ENCODE measurements at regions not wholly inside any gene's neighbourhood (a gene's known extent, or its start where the extent isn't known, plus 50 kb on each side); places are given as distances from the start of the nearest gene placed in this dataset.

DNA sequence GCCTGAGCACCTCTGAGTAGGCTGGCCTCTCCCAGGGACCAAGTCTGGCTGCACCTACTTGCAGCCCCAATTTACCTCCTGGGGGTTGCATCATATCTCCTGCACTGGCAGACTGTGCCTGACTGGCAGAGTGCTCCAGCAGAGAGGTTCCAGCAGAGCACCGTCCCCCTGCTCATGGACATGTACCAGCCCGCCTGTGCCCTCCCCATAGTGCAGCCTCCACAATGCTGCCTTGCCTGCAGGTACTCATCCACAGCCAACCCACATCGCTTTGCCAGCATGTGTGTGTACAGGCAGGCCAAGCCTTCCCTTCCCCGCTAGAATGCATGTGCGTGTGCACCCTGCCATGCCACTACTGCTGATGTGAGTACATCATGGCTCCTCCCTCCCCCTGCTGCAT, 105.5 kb upstream of the NPSR1 start:
- Histone ChIP-seq H3K56ac (replicated peaks; ENCODE audit: insufficient read length, low read depth, low read length) (no peak overlapping the region), H3K9ac (replicated peaks in 1 of 4; ENCODE audit: extremely low read depth in 1 of 4, low read depth in 3 of 4, low read length in 3 of 4) (no peak overlapping the region), H3K4me3 (ENCODE audit: extremely low read depth in 1 of 4, insufficient read depth in 2 of 4, low read depth in 3 of 4, low read length in 4 of 4) (no peak overlapping the region), H3K27me3 (replicated peaks in 1 of 4; ENCODE audit: control insufficient read depth in 3 of 4, extremely low read depth in 1 of 4, insufficient read depth in 3 of 4, low read length in 3 of 4) (no peaks in the 10 kb centered on the region), H2BK20ac (ENCODE audit: low read length) (no peak overlapping the region), H4K20me1 (replicated peaks in 1 of 2; ENCODE audit: control insufficient read depth in 1 of 2, insufficient read depth in 2 of 2, low read length in 2 of 2) (no peaks in the 10 kb centered on the region), H3K14ac (ENCODE audit: insufficient read length) (no peak overlapping the region), H4K91ac (replicated peaks; ENCODE audit: insufficient read length, low read length) (no peak overlapping the region), H2BK120ac (replicated peaks; ENCODE audit: low read depth, low read length) (no peak overlapping the region), H2AFZ (ENCODE audit: low read length) (no peak overlapping the region), H3K36me3 (ENCODE audit: control insufficient read depth in 2 of 4, insufficient read depth in 4 of 4, low read length in 3 of 4) (no peaks in the 10 kb centered on the region), H2BK15ac (ENCODE audit: low read length) (no peak overlapping the region), H4K8ac (ENCODE audit: extremely low read depth, insufficient read depth, low read length) (no peak overlapping the region), H3K79me2 (ENCODE audit: control insufficient read depth in 1 of 2, insufficient read depth in 2 of 2, low read length in 2 of 2) (no peaks in the 10 kb centered on the region), H4K5ac (ENCODE audit: insufficient read length, low read depth, low read length) (no peak overlapping the region), H3K23me2 (ENCODE audit: low read depth, low read length) (no peaks in the 10 kb centered on the region), H2AK5ac (ENCODE audit: low read depth, low read length) (no peak overlapping the region), H3K79me1 (ENCODE audit: low read depth, low read length) (no peaks in the 10 kb centered on the region), H3K18ac (ENCODE audit: extremely low read depth, low read length) (no peak overlapping the region), H3K4me1 (replicated peaks in 1 of 4; ENCODE audit: control insufficient read depth in 3 of 4, insufficient read depth in 4 of 4, low read length in 3 of 4) (no peaks in the 10 kb centered on the region), H3K23ac (ENCODE audit: insufficient read length) (no peak overlapping the region), H2BK12ac (ENCODE audit: low read depth, low read length) (no peak overlapping the region), H3K4ac (replicated peaks; ENCODE audit: insufficient read length, low read depth, low read length) (no peak overlapping the region), H2BK5ac (ENCODE audit: low read depth, low read length) (peak overlapping the region; percentile 71; the same call in 1 of the 2 replicates), H3K27ac (ENCODE audit: low read depth, low read length) (no peak overlapping the region), H3K9me3 (ENCODE audit: insufficient read depth in 2 of 2, low read depth in 1 of 2, low read length in 1 of 2) (no peaks in the 10 kb centered on the region; a peak in 1 of 4 replicates), H3K4me2 (ENCODE audit: insufficient read depth in 1 of 2, low read depth in 2 of 2, low read length in 2 of 2) (no peak overlapping the region)
- ChIA-PET CTCF (ENCODE audit: partially characterized antibody) (no interaction called here), POLR2A (ENCODE audit: partially characterized antibody) (no interaction called here)
- TF ChIP-seq TAF7 (optimal IDR thresholded peaks at IDR 0.05; ENCODE audit: borderline replicate concordance, low read depth, low read length) (no peak), GTF2F1 (IDR thresholded peaks at IDR 0.05; ENCODE audit: borderline replicate concordance, low read depth, low read length) (no peak), CREB1 (IDR thresholded peaks at IDR 0.05) (no peak), CBX5 (IDR thresholded peaks at IDR 0.05; ENCODE audit: low read depth, low read length) (no peak), SIRT6 (IDR thresholded peaks at IDR 0.05; ENCODE audit: low read length) (no peak), RAD21 (IDR thresholded peaks at IDR 0.05 in 1 of 2, conservative IDR thresholded peaks at IDR 0.05 in 1 of 2; ENCODE audit: low read depth in 2 of 2, low read length in 2 of 2) (no peak), PHF8 (conservative IDR thresholded peaks at IDR 0.05; ENCODE audit: low read depth, low read length) (no peak), SIN3A (conservative IDR thresholded peaks at IDR 0.05 in 1 of 2, IDR thresholded peaks at IDR 0.05 in 1 of 2; ENCODE audit: low read depth in 1 of 2, low read length in 2 of 2) (no peak)
- TF ChIP-seq, protein P1, sequence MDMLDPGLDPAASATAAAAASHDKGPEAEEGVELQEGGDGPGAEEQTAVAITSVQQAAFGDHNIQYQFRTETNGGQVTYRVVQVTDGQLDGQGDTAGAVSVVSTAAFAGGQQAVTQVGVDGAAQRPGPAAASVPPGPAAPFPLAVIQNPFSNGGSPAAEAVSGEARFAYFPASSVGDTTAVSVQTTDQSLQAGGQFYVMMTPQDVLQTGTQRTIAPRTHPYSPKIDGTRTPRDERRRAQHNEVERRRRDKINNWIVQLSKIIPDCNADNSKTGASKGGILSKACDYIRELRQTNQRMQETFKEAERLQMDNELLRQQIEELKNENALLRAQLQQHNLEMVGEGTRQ (IDR thresholded peaks at IDR 0.05; ENCODE audit: low read length), result no peak
- DNase-seq (ENCODE audit: low read depth in 1 of 2, low spot score in 2 of 2) (no peak), FAIRE-seq (no peak)
- 97% methylated on average over 5 of the region's 5 CpGs; no CpG with 5 or more reads in 1 of the 2 experiments for WGBS, 2 experiments (ENCODE audit: extremely low coverage in 1 of 2, insufficient coverage in 1 of 2, insufficient read length in 1 of 2, insufficient replicate concordance in 2 of 2, low coverage in 1 of 2, low lambda C conversion rate in 2 of 2, missing lambda C conversion rate in 1 of 2)

Measured in H1 (cell line).